Right hindlimb (tissue), 1 donor: ENCODE measurements at regions not wholly inside any gene's neighbourhood (a gene's known extent, or its start where the extent isn't known, plus 50 kb on each side); places are given as distances from the start of the nearest gene placed in this dataset.
A peak's percentile ranks its signal among the peaks of the same experiment; 100 is the strongest.
"Not testable (repeated sequence)": the region's sequence is repeated elsewhere in the genome, so short reads cannot be mapped to it uniquely, and the experiment has no call there.

Experiments used
- DNase-seq: peaks from one replicate; pipeline ENCODE4 v3.0.0-alpha.2; 2018

DNA sequence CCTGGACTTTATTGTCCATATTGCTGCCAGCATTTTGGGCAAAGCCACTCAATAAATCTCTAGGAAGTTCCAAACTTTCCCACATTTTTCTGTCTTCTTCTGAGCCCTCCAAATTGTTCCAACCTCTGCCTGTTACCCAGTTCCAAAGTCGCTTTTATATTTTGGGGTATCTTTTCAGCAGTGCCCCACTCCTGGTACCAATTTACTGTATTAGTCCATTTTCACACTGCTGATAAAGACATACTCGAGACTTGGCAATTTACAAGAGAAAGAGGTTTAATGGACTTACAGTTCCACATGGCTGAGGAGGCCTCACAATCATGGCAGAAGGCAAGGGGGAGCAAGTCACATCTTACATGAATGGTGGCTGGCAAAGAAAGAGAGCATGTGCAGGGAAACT is 53.4 kb downstream of the AHSP start:
- not testable (repeated sequence) for DNase-seq

DNA sequence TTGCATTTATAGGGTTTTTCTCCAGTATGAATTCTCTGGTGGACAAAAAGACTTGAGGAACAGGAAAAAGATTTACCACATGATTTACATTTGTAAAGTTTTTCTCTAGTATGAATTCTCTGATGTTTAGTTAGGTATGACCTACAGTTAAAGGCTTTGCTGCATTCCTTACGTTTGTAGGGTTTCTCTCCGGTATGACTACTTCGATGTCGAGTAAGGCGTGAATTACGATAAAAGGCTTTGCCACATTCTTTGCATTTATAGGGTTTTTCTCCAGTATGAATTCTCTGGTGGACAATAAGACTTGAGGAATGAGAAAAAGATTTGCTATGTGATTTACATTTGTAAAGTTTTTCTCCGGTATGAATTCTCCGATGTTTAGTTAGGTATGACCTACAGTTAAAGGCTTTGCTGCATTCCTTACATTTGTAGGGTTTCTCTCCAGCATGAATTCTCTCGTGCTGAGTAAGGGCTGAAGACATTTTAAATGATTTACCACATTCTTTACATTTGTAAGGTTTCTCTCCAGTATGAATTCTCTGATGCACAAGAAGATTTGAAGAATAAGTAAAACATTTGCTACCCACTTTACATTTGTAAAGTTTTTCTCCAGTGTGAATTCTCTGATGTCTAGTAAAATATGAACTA is 74.2 kb downstream of the AHSP start:
- DNase-seq = not testable (repeated sequence)

DNA sequence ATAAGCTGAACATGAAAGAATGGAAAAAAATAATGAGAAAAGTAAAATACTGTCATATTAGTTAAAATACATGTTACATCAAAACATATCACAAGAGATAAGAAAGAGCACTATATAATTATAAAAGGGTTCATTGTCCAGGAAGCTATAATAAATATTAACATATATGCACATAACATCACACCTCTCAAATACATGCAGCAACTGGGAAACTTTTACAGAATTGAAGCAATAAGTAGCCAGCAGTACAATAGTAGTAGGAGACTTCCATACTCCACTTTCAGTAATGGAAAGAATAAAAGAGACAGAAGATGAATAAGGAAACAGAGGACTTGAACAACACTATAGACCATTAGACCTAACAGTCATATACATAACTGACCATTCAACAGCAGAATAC is 90.4 kb downstream of the AHSP start:
- DNase-seq = no peak

DNA sequence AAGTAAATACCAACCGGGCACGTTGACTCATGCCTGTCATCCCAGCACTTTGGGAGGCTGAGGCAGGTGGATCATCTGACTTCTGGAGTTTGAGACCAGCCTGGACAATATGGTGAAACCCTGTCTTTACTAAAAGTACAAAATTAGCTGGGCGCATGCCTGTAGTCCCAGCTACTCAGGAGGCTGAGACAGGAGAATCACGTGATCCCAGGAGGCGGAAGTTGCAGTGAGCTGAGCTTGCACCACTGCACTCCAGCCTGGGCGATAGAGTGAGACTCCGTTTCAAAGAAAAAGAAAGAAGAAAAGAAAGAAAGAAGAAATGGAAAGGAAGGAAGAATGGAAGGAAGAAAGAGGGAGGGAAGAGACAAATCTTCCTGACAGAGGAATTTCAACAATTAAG is 108.7 kb downstream of the AHSP start:
- no peak for DNase-seq

DNA sequence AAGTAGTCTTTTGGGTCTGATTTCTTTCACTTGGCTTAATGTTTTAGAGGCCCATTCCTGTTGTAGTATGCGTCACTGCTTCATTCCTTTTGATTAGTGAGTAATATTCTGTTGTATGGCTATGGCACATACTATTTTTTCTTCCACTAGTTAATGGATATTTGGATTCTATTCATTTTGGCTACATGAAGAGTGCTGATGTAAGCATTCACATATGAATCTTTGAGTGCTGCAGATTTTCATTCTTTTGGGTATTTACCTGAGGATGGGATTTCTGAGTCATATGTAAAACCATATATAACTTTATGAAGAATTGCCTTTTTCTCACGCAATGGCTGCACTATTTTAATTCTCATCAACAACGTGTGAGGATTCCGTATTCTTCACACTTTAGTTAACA is 113.6 kb downstream of the AHSP start:
- no peak for DNase-seq

DNA sequence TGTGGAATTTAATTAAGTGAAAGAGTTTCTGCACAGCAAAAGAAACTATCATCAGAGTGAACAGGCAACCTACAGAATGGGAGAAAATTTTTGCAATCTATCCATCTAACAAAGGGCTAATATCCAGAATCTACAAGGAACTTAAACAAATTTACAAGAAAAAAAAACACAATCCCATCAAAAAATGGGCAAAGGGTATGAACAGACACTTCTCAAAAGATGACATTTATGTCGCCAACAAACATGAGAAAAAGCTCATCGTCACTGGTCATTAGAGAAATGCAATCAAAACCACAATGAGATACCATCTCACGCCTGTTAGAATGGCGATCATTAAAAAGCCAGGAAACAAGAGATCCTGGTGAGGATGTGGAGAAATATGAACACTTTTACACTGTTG is 128.0 kb downstream of the AHSP start:
- not testable (repeated sequence) for DNase-seq

DNA sequence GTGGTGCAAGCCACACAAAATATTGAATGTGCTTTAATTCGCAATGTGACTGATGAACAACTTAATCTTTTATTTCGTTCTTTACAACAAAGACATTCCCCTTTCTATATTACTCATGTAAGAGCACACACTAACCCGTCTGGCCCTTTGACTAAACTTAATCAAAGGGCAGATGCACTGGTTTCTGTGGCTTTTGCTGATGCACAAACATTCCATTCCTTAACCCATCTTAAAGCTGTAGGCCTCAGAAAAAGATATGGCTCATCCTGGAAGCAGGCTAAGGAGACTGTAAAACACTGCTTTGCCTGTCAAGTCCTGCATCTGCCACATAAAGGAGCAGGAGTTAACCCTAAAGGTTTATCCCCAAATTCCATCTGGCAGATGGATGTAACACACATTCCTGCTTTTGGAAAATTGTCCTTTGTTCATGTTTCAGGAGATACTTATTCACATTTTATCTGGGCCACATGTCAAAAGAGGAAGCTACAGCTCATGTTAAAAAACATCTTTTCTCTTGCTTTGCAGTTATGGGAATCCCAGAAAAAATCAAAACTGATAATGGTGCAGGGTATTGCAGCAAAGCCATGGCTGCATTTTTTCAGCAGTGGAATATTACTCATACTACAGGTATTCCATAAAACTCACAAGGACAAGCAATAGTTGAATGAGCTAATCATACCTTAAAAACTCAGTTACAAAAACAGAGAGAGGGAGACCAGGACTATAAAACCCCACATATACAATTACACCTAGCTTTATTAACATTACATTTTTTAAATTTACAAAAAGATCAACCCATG is 137.2 kb downstream of the AHSP start:
- DNase-seq = no peak

DNA sequence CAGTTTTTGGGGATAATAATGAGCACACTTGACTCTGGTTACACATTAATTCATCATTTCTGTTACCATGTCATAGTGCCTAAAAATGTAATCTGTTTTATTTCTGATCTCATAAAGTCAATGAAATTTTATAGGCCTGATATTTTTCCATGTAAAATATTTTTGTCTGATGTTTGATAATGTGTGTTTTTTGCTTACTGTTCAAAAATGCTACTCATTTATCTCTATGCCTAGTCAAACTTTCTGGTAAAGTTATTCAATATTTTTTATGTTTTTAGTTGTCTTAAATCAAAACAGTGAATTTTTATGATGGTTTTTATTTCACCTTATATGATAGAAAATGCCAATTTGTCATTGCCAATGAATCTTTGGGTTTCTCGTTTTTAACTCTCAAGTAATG is 147.0 kb downstream of the AHSP start:
- DNase-seq = no peak

DNA sequence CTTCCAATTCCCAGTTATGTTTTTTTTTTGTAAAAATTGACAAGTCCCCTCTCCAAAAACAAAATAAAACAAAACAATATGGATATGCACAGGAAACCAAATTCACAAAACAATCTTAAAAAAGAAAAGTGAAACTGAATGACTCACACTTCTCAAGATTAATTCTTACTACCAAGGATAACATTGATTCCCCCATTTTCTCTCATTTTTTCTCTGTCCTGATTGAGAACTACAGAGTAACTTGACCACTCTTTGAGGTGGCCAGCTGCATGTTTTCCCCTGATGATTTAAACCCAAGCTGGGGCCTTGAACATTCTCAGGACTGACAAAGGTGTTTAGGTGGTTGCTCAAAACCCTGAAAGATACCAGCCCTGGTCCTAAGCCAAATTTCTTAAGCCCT is 149.0 kb downstream of the AHSP start:
- no peak for DNase-seq

DNA sequence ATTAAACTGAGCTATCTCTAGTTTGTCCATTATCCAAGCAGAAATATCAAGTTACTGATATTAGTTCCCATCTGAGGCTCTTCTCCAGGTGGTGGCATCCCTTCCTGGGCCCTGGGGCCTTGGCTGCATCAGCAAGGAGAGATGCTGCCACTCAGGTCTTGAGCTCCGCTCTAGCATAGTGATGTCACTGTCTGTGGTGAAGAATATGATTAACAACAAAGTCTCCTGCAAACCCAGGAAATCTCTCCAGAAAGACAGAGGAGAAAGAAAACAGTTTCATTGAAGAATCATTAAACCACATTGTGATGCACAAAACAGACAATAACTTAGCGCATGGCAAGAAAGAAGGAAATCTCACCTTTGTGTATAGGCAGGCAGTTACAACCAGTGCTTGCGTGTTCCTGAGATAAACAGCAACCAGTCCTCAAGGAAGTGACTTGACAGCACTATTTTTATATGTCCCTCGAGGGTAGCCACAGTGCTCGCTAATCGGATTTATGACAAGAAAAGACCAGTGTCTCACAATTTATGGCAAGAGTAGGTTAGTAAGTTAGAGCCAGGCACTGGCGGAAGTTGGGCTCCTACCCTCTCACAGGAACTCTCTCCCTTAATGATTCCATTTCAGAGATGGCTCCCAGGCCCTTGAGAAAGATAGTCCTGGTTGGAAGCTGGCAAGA is 151.1 kb downstream of the AHSP start:
- DNase-seq = no peak

DNA sequence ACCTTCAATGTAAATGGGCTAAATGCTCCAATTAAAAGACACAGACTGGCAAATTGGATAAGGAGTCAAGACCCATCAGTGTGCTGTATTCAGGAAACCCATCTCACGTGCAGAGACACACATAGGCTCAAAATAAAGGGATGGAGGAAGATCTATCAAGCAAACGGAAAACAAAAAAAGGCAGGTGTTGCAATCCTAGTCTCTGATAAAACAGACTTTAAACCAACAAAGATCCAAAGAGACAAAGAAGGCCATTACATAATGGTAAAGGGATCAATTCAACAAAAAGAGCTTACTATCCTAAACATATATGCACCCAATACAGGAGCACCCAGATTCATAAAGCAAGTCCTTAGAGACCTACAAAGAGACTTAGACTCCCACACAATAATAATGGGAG is 161.6 kb downstream of the AHSP start:
- not testable (repeated sequence) for DNase-seq

DNA sequence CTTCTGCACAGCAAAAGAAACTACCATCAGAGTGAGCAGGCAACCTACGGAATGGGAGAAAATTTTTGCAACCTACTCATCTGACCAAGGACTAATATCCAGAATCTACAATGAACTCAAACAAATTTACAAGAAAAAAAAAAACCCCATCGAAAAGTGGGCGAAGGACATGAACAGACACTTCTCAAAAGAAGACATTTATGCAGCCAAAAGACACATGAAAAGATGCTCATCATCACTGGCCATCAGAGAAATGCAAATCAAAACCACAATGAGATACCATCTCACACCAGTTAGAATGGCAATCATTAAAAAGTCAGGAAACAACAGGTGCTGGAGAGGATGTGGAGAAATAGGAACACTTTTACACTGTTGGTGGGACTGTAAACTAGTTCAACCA is 164.6 kb downstream of the AHSP start:
- DNase-seq = not testable (repeated sequence)

DNA sequence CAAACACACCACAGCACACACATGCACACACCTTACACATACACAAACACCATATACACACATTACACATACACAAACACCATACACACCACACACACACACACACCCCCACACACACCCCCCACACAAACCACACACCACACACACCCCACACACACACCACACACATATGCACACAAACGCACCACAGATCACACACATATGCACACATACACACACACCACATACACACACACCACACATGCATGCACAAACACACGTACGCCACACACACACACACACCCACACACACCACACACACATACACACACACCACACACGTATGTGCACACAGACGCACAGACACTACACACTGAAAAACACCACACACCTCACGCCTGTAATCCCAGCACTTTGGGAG is 166.0 kb downstream of the AHSP start:
- DNase-seq = no peak

DNA sequence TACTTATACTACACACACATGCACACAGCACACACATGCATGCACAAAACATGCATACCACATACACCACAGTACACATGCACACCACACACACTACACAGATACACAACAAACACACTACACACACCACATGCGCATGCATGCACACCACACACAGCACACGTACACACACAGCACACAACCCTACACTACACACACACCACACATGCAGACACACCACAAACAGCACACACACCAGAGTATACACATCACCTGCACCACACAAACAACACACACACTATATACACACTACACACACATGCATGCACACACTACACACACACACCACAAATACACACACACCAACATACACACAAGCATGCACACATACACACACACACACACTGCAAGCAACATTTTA is 166.8 kb downstream of the AHSP start:
- no peak for DNase-seq

DNA sequence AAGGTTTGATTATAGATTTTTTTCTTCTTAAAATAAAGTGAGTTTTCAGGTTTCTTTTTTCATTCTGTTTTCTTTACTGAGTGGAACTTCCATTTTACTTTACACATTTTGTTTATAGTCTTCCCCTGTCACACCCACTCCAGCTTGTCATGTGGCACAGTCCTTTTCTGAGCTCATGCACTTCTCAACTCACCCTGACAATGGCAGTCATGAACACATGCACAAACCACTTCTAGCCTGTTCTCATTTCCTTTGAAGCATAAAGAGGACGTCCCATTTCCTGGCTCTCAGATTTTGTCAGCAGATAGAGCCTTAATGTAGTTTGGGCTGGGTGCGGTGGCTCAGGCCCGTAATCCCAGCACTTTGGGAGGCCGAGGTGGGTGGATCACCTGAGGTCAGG is 168.0 kb downstream of the AHSP start:
- DNase-seq = no peak

DNA sequence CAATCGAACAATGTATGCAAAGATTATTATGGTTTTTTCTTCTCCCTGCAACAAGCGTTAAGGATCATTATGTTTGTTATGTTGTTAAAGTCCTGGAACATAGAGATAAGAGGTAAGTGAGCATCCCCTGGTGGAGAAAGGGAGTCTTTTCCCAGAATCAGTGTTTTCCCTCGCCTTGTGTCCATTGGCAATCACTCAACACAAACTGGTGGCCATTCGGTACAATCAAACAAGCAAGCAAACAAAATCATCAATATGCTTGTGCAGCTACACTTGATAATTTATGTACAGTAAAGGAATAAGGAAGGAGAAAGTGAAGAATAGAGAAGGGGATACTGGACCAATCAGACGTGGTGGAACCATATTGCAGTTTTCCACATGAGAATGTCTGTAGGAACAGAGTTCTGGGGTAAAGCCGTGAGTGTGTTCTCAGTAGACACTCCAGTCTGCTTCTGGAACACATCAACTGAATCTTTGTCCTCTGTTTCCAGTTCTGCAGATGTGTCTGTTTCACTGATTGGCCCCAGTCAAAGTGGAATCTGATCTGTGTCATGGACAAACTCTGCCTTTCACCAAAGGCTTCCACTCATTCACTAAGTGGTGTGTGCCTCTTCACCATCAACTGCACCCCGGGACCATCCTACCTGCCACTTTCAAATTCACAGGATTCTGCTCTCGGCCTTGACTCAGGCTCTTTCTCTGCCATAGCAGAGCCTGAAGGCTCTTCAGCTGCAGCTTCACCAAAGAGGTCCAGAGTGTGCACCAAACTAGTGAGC is 169.5 kb downstream of the AHSP start:
- DNase-seq = no peak

DNA sequence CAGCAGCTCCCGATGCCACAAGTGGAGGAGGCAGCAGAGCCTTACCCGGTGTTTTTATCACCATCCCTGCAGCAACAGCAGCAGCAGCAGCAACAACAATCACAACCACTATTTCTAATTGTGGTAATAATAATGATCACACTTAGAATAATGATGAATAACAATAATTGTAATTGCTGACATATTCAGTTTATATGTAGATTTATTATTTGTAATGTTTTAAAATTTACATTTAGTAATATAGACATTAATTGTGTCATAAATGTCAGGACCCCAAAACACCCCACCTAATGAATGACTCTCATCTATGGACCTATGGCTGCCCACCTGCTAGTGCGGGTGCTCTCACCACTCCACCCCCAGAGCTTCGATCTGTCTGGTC is 170.0 kb downstream of the AHSP start:
- DNase-seq = no peak

DNA sequence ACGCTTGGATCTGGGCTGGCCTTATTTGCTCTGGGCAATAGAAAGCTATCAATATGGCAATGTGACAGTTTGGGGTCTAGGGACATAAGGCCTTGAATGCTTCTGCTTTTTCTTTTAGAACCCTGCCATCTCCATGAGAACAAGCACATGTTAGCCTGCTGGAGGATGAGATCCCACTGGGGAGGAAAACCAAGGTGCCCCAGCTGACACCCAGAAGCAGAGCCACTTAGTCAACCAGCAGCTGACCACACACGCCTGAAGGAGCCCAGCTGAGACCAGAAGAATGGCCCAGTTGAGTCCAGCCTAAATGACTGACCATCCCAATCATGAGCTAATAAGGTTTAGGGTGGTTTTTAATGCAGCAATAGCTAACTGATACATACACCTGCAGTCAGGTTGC is 171.2 kb downstream of the AHSP start:
- no peak for DNase-seq

DNA sequence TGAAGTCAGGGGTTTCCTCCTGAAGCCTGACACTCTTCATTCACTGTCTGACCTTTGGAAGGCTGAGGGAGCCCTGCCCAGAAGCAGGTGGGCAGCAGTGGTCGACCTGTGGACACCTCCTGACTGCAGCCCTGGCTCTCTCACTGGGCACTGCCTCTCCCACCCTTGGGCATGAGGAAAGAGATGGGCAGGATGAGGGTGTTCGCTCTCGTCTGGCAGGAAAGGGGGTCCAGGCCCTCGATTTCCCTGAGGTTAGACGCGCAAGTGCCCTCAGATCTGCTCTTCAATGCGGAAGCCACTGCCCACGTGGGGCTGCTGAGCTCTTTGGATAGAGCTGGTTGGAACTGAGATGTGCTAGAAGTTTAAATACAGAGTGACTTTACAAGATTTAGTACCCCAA is 171.9 kb downstream of the AHSP start:
- DNase-seq = no peak

DNA sequence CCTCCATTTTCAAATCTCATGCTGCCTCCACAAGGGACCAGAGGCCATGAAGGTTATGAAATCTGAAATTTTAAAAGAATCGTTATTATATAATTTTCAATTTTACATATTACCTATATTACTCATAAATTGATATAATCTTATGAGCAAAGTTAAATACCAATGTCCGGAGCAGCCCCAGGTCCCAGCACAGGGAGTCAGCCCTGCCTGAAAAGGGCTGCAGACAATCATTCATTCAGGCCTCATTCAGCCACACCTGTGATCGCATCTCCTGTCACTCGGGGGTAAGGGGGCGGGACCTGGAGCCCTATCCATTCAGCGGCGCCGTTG is 172.5 kb downstream of the AHSP start:
- no peak for DNase-seq

DNA sequence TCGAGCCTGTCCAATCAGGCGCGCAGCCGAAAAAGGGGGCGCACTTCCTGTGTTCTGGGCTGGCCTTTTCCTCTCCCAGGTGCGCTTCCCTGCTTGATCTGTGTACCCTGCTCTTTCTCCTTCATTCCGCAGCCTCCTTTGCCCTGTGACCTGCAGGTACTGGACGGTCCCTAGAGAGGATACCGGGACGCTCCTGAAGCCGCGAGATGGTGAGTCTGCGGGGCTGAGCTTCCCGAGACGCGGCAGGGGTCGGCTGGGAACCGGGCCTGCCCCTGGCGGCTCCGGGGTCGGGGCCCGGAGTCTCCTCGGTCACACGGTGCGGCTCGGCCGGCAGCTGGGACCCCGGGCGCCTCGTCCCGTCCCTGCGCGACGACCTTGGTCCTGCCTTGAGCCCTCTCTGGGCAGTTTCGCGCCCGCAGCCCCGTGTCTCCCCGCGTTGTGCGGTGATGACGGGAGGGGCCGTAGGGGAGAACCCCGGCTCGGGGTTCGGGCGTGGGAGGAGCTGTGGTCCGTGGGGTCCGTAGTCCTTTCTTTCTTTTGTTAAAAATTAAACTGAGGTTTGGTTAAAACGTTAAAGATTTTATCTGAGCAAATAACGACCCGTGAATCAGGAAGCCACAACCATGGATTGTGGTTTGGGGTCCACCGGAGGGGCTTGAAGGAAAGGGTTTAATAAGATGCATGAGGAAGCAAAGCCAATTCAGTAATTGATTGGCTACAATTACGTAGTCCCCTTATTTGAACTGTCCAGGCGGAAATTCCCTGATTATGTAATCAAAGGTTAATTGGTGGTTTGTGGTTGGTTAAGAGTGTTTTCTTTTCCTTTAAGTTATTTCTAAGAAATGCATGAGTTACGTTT is 172.8 kb upstream of the ZNF267 start:
- DNase-seq = peak; percentile 84

DNA sequence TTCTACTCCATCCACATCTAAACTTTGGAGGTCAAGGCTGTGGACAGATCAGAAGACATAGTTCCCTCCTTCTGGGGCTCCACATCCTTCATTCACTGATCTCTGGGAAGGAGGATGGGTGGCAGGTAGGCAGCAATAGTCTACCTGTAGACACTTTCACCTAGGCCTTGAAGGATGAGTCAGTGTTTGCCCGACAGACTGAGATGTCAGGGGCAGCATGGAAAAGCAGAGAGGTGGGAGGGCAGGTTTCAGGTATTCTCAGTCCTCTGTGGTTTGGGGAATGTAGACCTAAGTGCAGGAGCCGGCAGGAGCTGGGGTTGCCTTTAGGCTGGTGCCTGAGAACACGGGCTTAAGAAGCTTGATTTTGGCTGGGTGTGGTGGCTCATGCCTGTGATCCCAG is 171.9 kb upstream of the ZNF267 start:
- DNase-seq = no peak

DNA sequence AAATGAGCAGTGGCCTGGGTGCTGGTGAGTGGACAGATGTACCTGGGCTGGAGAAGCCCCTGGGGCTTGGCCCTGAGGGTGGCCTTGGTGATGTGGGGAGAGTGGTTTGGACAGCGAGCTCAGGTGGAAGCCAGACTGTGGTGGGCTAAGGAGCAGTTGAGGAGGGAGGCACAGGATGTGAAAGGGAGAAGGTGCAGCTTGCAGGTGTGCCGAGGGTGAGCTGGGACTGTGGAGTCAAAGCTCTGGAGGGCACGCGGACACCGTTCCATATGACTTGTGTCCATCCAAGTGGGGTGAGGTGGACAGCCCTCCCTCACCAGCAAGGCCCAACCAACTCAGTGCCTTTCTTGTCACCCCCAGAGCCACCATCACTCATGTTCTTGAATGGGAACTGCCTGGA is 170.8 kb upstream of the ZNF267 start:
- DNase-seq = no peak
